ENCODE measurements at regions not wholly inside any gene's neighbourhood (a gene's known extent, or its start where the extent isn't known, plus 50 kb on each side); places are given as distances from the start of the nearest gene placed in this dataset.

DNA sequence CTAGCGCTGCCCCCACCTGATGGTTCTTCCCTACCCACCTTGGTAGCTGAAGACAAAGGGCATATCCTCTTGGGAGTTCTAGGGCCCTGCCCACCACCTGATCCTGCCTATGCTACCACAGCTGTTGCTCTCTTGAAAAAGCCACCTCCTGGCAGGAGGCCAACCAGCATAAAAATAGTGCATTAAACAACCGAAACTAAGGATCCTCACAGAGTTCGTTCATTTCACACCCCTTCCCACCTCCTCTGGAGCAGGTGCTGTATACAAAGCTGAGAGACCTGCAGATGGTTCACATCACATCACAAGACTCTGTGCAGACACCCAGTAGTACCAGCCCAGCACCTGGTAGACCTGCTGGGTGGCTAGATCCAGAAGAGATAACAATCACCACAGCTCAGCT is 1348.0 kb upstream of the TMEFF2 start:
- Histone ChIP-seq H3K27ac (no peak overlapping the region), H3K27me3 (ENCODE audit: insufficient read depth, low read depth, severe bottlenecking) (no peaks in the 10 kb centered on the region), H3K9me3 (ENCODE audit: severe bottlenecking) (no peaks in the 10 kb centered on the region), H3K4me3 (ENCODE audit: low read depth, low read length) (no peak overlapping the region), H3K36me3 (no peaks in the 10 kb centered on the region)
- no peak for DNase-seq
- TF ChIP-seq, protein P1, sequence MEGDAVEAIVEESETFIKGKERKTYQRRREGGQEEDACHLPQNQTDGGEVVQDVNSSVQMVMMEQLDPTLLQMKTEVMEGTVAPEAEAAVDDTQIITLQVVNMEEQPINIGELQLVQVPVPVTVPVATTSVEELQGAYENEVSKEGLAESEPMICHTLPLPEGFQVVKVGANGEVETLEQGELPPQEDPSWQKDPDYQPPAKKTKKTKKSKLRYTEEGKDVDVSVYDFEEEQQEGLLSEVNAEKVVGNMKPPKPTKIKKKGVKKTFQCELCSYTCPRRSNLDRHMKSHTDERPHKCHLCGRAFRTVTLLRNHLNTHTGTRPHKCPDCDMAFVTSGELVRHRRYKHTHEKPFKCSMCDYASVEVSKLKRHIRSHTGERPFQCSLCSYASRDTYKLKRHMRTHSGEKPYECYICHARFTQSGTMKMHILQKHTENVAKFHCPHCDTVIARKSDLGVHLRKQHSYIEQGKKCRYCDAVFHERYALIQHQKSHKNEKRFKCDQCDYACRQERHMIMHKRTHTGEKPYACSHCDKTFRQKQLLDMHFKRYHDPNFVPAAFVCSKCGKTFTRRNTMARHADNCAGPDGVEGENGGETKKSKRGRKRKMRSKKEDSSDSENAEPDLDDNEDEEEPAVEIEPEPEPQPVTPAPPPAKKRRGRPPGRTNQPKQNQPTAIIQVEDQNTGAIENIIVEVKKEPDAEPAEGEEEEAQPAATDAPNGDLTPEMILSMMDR (IDR thresholded peaks at IDR 0.05; ENCODE audit: low read depth, low read length) = no peak

DNA sequence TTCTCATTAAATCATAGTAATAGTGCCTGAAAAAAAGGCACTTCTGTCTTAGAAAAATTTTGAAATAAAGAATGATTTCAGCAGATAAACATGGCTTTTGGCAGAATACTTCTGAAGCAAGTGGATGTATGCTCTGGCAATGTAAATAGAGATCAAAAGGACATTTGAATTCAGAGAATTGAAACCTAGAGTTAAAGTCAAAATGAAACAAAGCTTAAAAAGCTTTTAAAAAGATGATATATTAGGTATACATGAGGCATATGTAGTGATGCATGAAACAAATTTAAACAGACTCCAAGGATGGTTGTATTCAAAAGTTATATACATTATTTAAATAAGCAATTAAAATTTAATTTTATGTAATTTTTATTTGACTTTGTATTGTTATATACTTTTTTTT is 1344.5 kb upstream of the TMEFF2 start:
- H3K27me3 ChIP-seq (ENCODE audit: insufficient read depth, low read depth, severe bottlenecking) = no peaks in the 10 kb centered on the region

DNA sequence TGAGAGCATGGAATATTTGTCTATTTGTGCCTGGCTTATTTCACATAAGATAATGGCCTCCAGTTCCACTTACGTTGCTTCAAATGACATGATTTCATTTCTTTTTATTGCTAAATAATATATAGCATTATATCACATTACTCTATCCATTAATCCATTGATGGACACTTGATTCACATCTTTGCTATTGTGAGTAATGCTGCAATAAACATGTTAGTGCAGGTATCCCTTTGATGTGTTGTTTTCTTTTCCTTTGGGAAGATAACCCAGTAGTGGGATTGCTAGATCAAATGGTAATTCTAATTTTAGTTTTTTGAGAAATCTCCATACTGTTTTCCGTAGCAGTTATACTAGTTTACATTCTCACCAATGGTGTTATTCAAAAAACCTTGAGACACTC is 1343.3 kb upstream of the TMEFF2 start:
- no peak for DNase-seq
- no peak overlapping the region for H3K27ac ChIP-seq
- TF ChIP-seq, protein P1 (IDR thresholded peaks at IDR 0.05; ENCODE audit: low read depth, low read length) = no peak
- H3K27me3 ChIP-seq (ENCODE audit: insufficient read depth, low read depth, severe bottlenecking) = no peaks in the 10 kb centered on the region
- H3K4me3 ChIP-seq (ENCODE audit: low read depth, low read length) = no peak overlapping the region
- no peaks in the 10 kb centered on the region for H3K9me3 ChIP-seq (ENCODE audit: severe bottlenecking)
- no peaks in the 10 kb centered on the region for H3K36me3 ChIP-seq

More for the DNA sequence above, 1344.5 kb upstream of the TMEFF2 start:
- Histone ChIP-seq H3K27ac (no peak overlapping the region), H3K4me3 (ENCODE audit: low read depth, low read length) (no peak overlapping the region), H3K9me3 (ENCODE audit: severe bottlenecking) (no peaks in the 10 kb centered on the region), H3K36me3 (no peaks in the 10 kb centered on the region)
- TF ChIP-seq, protein P1 (IDR thresholded peaks at IDR 0.05; ENCODE audit: low read depth, low read length) = no peak
- DNase-seq = no peak

DNA sequence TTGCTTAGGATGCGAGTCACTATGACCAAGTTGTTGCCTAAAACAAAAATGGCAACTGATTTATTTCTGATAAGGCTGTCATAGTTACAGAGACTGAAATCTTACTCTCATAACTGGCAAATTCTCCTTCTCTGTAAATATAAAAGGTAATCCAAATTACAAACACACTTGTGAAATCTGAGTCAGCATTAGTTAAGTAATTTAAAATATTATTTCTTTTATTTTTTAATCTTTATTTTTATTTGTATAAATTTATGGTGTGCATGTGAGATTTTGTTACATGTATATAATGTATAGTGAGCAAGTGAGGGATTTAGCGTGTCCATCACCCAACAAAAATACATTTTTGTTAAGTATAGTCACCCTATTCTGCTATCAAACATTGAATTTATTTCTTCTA is 1342.8 kb upstream of the TMEFF2 start:
- Histone ChIP-seq H3K27me3 (ENCODE audit: insufficient read depth, low read depth, severe bottlenecking) (no peaks in the 10 kb centered on the region), H3K27ac (no peak overlapping the region), H3K36me3 (no peaks in the 10 kb centered on the region), H3K9me3 (ENCODE audit: severe bottlenecking) (no peaks in the 10 kb centered on the region), H3K4me3 (ENCODE audit: low read depth, low read length) (no peak overlapping the region)
- TF ChIP-seq, protein P1 (IDR thresholded peaks at IDR 0.05; ENCODE audit: low read depth, low read length) = no peak
- no peak for DNase-seq

DNA sequence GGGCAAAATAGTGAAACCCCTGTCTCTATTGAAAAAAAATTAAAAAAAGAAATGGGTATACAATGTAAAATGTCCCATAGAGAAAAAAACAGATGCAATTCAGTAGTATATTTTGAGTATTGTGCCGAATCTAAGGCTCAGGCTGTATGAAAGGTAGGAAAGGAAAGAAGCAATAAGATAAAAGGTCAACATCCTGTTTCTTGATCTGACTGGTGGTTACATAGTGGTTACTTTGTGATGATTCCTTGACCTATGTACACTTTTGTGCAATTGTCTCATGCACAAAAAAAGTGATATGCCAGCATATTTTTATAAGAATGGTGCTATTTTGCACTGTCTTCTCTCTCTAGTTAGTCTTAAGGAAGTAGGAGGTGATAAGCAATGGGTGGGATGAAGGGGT is 1333.7 kb upstream of the TMEFF2 start:
- Histone ChIP-seq H3K27me3 (ENCODE audit: insufficient read depth, low read depth, severe bottlenecking) (no peaks in the 10 kb centered on the region), H3K4me3 (ENCODE audit: low read depth, low read length) (no peak overlapping the region), H3K27ac (no peak overlapping the region), H3K9me3 (ENCODE audit: severe bottlenecking) (no peaks in the 10 kb centered on the region), H3K36me3 (no peaks in the 10 kb centered on the region)
- TF ChIP-seq, protein P1 (IDR thresholded peaks at IDR 0.05; ENCODE audit: low read depth, low read length) = no peak
- no peak for DNase-seq

DNA sequence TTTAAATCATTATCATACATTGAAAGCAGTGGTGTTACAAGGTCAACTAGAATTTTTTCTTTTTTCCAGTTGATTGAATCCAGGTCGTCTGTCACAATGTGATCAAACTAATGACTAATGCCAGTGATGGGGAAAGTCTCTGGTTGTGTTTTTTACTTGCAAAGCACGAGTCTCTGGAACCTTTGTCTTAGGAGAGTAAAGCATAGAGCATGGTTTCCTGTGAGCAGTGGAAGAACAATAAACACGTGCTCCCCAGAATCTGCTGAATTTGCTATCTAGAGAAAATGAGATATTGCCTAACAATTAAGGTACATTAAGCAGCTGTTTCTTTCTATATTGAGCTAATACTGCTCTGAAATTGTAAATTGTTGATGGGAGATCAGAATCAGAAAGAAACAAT is 1332.4 kb upstream of the TMEFF2 start:
- DNase-seq = no peak
- no peak overlapping the region for H3K4me3 ChIP-seq (ENCODE audit: low read depth, low read length)
- H3K9me3 ChIP-seq (ENCODE audit: severe bottlenecking) = no peaks in the 10 kb centered on the region
- TF ChIP-seq, protein P1 (IDR thresholded peaks at IDR 0.05; ENCODE audit: low read depth, low read length) = no peak
- H3K27ac ChIP-seq = no peak overlapping the region
- no peaks in the 10 kb centered on the region for H3K36me3 ChIP-seq
- no peaks in the 10 kb centered on the region for H3K27me3 ChIP-seq (ENCODE audit: insufficient read depth, low read depth, severe bottlenecking)

Measured in WERI-Rb-1 (cell line).